Upper lobe of left lung (tissue), 6 donors: ENCODE measurements at regions not wholly inside any gene's neighbourhood (a gene's known extent, or its start where the extent isn't known, plus 50 kb on each side); places are given as distances from the start of the nearest gene placed in this dataset.

Experiments
- ATAC-seq, 2 donors: fragments of 200-7000 bp; cut with Tn5 transposase; one replicate each; pipeline ENCODE4 v1.9.1; 2022; ENCODE audit warnings: mild to moderate bottlenecking in 2 of 2, moderate library complexity in 2 of 2; ENCODE audit not compliant: low FRiP score in 2 of 2
- DNase-seq, 2 donors: peaks; one replicate each; pipeline ENCODE4 v3.0.0-alpha.2; 2019 to 2020
- H3K27ac ChIP-seq, 4 donors: fragments of 200-600 bp; sonication (generic); one replicate each; pipeline ENCODE4 v1.5.1; 2016 to 2019
- H3K27me3 ChIP-seq, 4 donors: fragments of 200-600 bp; sonication (generic); one replicate each; pipeline ENCODE4 v1.5.1; 2017 to 2019
- H3K36me3 ChIP-seq, 4 donors: fragments of 200-600 bp; sonication (generic); one replicate each; pipeline ENCODE4 v1.5.1; 2016 to 2019
- H3K4me1 ChIP-seq, 4 donors: fragments of 200-600 bp; sonication (generic); one replicate each; pipeline ENCODE4 v1.5.1; 2018 to 2019
- H3K4me3 ChIP-seq, 4 donors: fragments of 200-600 bp; sonication (generic); one replicate each; pipeline ENCODE4 v1.5.1; 2017 to 2019; ENCODE audit warnings: mild to moderate bottlenecking in 2 of 4, moderate library complexity in 1 of 4
- H3K9me3 ChIP-seq, 4 donors: fragments of 200-600 bp; sonication (generic); one replicate each; pipeline ENCODE4 v1.5.1; 2018 to 2019
- EP300 ChIP-seq, 4 donors: sonication (generic); formaldehyde crosslinking; IDR thresholded peaks; one replicate each; pipeline ENCODE4 v1.5.1; 2017; ENCODE audit warnings: antibody characterized with exemption in 4 of 4, control low read depth in 2 of 4
- POLR2A ChIP-seq, 4 donors: fragments of 450-650 bp; IDR thresholded peaks; one replicate each; pipeline ENCODE4 v1.5.1; 2016 to 2017; ENCODE audit warnings: antibody characterized with exemption in 4 of 4, mild to moderate bottlenecking in 2 of 4
- POLR2AphosphoS5 ChIP-seq, 2 donors: sonication (generic); formaldehyde crosslinking; IDR thresholded peaks; one replicate each; pipeline ENCODE4 v1.5.1; 2017; ENCODE audit warnings: antibody characterized with exemption in 2 of 2
- WGBS, 2 donors: methylation state at CpG; one replicate each; pipeline ENCODE4 v1.1.5; 2017 to 2018; 5-methylcytosine and 5-hydroxymethylcytosine counted together
- TF ChIP-seq, protein P1 (sequence below), 6 experiments: fragments of 450-650 bp in 4 of 6; fragments of 200-600 bp in 2 of 6; sonication (generic) in 2 of 6; IDR thresholded peaks; one replicate each; pipeline ENCODE4 v1.5.1; 2016 to 2019; ENCODE audit warnings: antibody characterized with exemption in 6 of 6
- donor health status: DM: no; HTN: no; CAD: no; lungs with moderate emphysema.
- donor health status: DM: no; HTN: yes; CAD: no; lungs with severe emphysema.

DNA sequence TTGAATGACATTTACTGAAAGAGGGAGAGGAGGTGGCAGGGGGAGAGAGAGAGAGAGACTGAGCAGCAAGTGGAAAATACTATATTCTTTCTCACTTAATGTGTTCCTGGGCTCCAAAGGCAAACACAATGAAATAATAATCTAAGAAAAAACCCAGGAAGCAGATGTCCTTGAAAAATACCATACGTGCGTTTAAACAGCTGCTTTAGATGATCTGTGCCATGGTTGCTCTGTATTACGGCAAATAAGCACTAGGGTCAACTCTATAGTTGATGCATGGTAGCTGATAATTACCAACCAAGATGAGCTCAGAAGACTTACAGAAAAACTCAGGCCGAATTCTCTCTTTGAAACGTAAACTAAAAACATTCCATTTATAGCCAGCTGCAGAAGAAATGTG, 410.3 kb upstream of the TBL1XR1 start:
- peaks cover 13 to 18% (median 15%) of the 10 kb centered on the region in 4 donors for H3K4me1 ChIP-seq
- no peaks in the 10 kb centered on the region for H3K9me3 ChIP-seq
- H3K4me3 ChIP-seq = no peak overlapping the region
- TF ChIP-seq POLR2AphosphoS5 (IDR thresholded peaks at IDR 0.05) (no peak), POLR2A (IDR thresholded peaks at IDR 0.05) (no peak), EP300 (IDR thresholded peaks at IDR 0.05) (no peak)
- TF ChIP-seq, protein P1, sequence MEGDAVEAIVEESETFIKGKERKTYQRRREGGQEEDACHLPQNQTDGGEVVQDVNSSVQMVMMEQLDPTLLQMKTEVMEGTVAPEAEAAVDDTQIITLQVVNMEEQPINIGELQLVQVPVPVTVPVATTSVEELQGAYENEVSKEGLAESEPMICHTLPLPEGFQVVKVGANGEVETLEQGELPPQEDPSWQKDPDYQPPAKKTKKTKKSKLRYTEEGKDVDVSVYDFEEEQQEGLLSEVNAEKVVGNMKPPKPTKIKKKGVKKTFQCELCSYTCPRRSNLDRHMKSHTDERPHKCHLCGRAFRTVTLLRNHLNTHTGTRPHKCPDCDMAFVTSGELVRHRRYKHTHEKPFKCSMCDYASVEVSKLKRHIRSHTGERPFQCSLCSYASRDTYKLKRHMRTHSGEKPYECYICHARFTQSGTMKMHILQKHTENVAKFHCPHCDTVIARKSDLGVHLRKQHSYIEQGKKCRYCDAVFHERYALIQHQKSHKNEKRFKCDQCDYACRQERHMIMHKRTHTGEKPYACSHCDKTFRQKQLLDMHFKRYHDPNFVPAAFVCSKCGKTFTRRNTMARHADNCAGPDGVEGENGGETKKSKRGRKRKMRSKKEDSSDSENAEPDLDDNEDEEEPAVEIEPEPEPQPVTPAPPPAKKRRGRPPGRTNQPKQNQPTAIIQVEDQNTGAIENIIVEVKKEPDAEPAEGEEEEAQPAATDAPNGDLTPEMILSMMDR (IDR thresholded peaks at IDR 0.05) = no peak
- H3K36me3 ChIP-seq = no peaks in the 10 kb centered on the region
- no peak for DNase-seq
- 76 to 83% methylated on average over 5 of the region's 5 CpGs for WGBS, 2 donors
- no peak for ATAC-seq
- H3K27ac ChIP-seq = no peak overlapping the region
- H3K27me3 ChIP-seq = no peaks in the 10 kb centered on the region

DNA sequence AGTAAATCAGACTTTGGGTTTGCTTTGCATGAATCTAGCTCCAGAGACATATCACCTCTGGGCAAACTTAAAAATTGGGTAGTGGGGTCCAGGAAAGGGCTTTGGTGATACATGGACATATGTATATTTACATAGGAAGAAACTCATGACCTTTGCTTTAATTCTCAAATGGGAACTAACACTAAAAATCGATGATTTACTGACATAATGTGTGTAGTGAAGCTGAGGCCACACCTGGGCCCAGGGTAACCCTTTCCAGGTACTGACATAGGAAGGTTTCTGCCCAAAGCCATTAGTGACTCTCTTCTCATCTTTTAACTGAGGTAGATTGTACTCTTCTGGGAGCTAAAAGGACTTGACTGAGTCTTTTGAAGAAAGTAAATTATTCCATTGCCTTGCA, 411.2 kb upstream of the TBL1XR1 start:
- peaks cover 4 to 10% (median 6%) of the 10 kb centered on the region in 4 donors for H3K4me1 ChIP-seq
- H3K9me3 ChIP-seq = no peaks in the 10 kb centered on the region
- H3K27me3 ChIP-seq = no peaks in the 10 kb centered on the region
- no peaks in the 10 kb centered on the region for H3K36me3 ChIP-seq
- WGBS, 2 donors = 64 to 80% methylated on average over 1 of the region's 1 CpG
- no peak overlapping the region for H3K4me3 ChIP-seq
- H3K27ac ChIP-seq = no peak overlapping the region
- TF ChIP-seq POLR2A (IDR thresholded peaks at IDR 0.05) = no peak
- no peak for TF ChIP-seq EP300 (IDR thresholded peaks at IDR 0.05)
- DNase-seq (no peak), ATAC-seq (no peak)

DNA sequence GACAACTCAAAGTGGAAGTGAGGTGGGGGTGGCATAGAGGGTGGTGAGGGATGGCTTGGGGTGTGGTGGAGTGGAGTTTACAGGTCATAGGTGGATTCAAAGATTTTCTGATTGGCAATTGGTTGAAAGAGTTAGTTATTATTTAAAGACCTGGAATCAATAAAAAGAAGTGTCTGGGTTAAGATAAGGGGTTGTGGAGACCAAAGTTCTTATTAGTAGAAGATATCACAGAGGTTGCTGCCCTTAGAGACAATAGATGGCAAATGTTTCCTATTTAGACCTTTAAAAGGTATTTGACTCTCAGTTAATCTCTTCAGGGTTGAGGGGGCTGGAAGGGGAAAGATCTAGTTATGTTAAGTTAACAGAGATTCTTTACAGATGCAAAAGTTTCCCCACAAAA, 412.3 kb upstream of the TBL1XR1 start:
- DNase-seq (no peak), ATAC-seq (no peak)
- H3K9me3 ChIP-seq = no peaks in the 10 kb centered on the region
- H3K27me3 ChIP-seq = no peaks in the 10 kb centered on the region
- H3K36me3 ChIP-seq = no peaks in the 10 kb centered on the region
- H3K27ac ChIP-seq = no peak overlapping the region
- peaks cover 3 to 9% (median 4%) of the 10 kb centered on the region in 4 donors for H3K4me1 ChIP-seq
- no peak overlapping the region for H3K4me3 ChIP-seq
- TF ChIP-seq, protein P1 (IDR thresholded peaks at IDR 0.05) = no peak
- TF ChIP-seq POLR2A (IDR thresholded peaks at IDR 0.05) = no peak
- no peak for TF ChIP-seq EP300 (IDR thresholded peaks at IDR 0.05)
- no peak for TF ChIP-seq POLR2AphosphoS5 (IDR thresholded peaks at IDR 0.05)

DNA sequence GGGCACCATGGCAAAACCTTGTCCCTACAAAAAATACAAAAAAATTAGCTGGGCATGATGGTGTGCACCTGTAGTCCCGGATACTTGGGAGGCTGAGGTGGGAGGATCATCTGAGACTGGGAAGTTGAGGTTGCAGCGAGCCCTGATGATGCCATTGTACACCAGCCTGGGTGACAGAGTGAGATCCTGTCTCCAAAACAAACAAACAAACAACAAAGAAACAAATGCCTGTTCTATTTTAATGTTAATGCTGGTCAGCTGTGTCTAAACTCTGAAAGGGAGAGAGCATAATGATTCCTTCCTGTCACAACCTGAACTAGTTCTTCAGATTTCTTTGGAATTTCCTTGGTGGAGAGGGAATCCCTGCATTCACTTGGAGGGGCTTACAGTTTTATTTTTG, 413.0 kb upstream of the TBL1XR1 start:
- ATAC-seq = no peak
- Histone ChIP-seq H3K4me3 (no peak overlapping the region), H3K36me3 (no peaks in the 10 kb centered on the region), H3K4me1 (peaks cover 7 to 16% (median 9%) of the 10 kb centered on the region in 4 donors), H3K27ac (no peak overlapping the region), H3K27me3 (no peaks in the 10 kb centered on the region), H3K9me3 (no peaks in the 10 kb centered on the region)
- no peak for DNase-seq
- 66% methylated on average over 2 of the region's 2 CpGs for WGBS, 2 donors
- TF ChIP-seq EP300 (IDR thresholded peaks at IDR 0.05) (no peak), POLR2A (IDR thresholded peaks at IDR 0.05) (no peak), POLR2AphosphoS5 (IDR thresholded peaks at IDR 0.05) (no peak)
- TF ChIP-seq, protein P1 (IDR thresholded peaks at IDR 0.05) = no peak

DNA sequence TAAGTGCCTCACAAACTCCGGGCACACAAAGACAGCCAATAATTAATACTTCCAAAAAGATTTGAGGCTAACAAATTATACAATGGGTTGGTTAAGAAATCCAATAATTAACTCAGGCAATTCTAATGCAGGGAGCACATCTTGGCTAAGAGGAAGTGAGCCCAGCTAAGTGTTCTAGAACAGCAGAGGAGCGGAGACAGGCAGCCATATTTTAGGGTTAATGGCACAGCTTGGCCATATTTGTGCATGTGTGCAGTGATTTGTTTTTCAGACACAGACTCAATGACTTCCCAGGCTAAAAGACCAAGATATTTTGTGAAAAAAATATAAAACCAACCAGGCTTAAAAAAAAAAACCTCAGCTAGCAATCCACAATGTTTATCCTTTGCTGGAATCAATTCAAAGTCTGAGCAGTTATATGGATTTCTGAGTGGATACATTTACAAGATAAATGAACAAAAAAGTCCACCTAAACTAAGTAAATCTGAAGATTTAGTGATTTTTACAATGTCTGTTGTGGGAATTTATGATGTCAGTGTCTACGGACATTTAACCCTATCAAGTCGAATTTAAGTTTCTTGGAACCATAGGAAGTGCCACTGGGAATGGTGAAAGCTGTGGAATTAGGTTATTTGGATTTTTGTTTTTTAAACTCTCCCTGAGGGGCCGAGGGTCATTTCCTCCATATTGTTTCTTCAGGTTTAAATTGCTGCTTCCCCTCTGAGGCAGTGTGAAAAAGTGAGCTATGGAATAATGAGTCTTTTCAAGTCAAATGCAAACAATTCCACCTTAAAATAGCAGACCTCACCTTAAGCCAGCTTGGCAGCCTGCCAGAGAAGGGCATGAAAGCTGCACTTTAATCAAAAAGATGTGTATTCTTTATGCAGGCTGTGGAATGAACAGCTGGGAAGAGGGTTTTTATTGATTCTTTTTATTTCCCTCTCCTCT, 413.7 kb upstream of the TBL1XR1 start:
- H3K27me3 ChIP-seq = no peaks in the 10 kb centered on the region
- DNase-seq (no peak), ATAC-seq (no peak)
- H3K4me1 ChIP-seq = peaks cover 7 to 20% (median 14%) of the 10 kb centered on the region in 4 donors
- H3K36me3 ChIP-seq = no peaks in the 10 kb centered on the region
- no peak overlapping the region for H3K27ac ChIP-seq
- no peaks in the 10 kb centered on the region for H3K9me3 ChIP-seq
- 64 to 68% methylated on average over 5 of the region's 5 CpGs for WGBS, 2 donors
- H3K4me3 ChIP-seq = no peak overlapping the region
- TF ChIP-seq POLR2AphosphoS5 (IDR thresholded peaks at IDR 0.05) (no peak), EP300 (IDR thresholded peaks at IDR 0.05) (no peak), POLR2A (IDR thresholded peaks at IDR 0.05) (no peak)
- TF ChIP-seq, protein P1 (IDR thresholded peaks at IDR 0.05) = no peak
